Gastroesophageal sphincter (tissue), 4 donors: ENCODE measurements at regions not wholly inside any gene's neighbourhood (a gene's known extent, or its start where the extent isn't known, plus 50 kb on each side); places are given as distances from the start of the nearest gene placed in this dataset.

Experiments used
- ATAC-seq: fragments of 150-250 bp; one replicate; pipeline ENCODE4 v1.9.1; 2016; ENCODE audit warnings: mild to moderate bottlenecking, moderate library complexity
- H3K27ac ChIP-seq, 4 donors: fragments of 200-600 bp; sonication (generic) in 3 of 4; 1 replicate in 3 of 4; 2 replicates in 1 of 4; pipeline ENCODE4 v1.5.1; 2016 to 2019
- H3K27me3 ChIP-seq: fragments of 200-600 bp; sonication (generic); one replicate; pipeline ENCODE4 v1.5.1; 2019
- H3K36me3 ChIP-seq, 2 donors: fragments of 200-600 bp; sonication (generic); one replicate each; pipeline ENCODE4 v1.5.1; 2019; ENCODE audit warnings: control low read depth in 1 of 2
- H3K4me1 ChIP-seq, 3 donors: fragments of 200-600 bp; sonication (generic); 1 replicate in 2 of 3; 2 replicates in 1 of 3; pipeline ENCODE4 v1.5.1; 2016 to 2019; ENCODE audit warnings: control low read depth in 2 of 3
- H3K4me3 ChIP-seq, 2 donors: fragments of 200-600 bp; sonication (generic); one replicate each; pipeline ENCODE4 v1.5.1; 2019; ENCODE audit warnings: mild to moderate bottlenecking in 1 of 2, moderate library complexity in 1 of 2
- H3K9me3 ChIP-seq, 3 donors: fragments of 200-600 bp; sonication (generic); one replicate each; pipeline ENCODE4 v1.5.1; 2017 to 2019; ENCODE audit warnings: control low read depth in 2 of 3
- CTCF ChIP-seq, 4 experiments: fragments of 200-600 bp in 2 of 4; fragments of 450-650 bp in 2 of 4; sonication (generic) in 1 of 4; IDR thresholded peaks; one replicate each; pipeline ENCODE4 v1.5.1; 2017 to 2019; ENCODE audit warnings: antibody characterized with exemption in 4 of 4, mild to moderate bottlenecking in 2 of 4, moderate library complexity in 2 of 4
- EP300 ChIP-seq: sonication (generic); formaldehyde crosslinking; IDR thresholded peaks from one replicate; pipeline ENCODE4 v1.6.1; 2017; ENCODE audit warnings: antibody characterized with exemption, mild to moderate bottlenecking
- POLR2A ChIP-seq, 2 donors: fragments of 450-650 bp; IDR thresholded peaks; one replicate each; pipeline ENCODE4 v1.6.1; 2017; ENCODE audit warnings: antibody characterized with exemption in 2 of 2, mild to moderate bottlenecking in 2 of 2, moderate library complexity in 1 of 2
- POLR2AphosphoS5 ChIP-seq: sonication (generic); formaldehyde crosslinking; IDR thresholded peaks from one replicate; pipeline ENCODE4 v1.6.1; 2017; ENCODE audit warnings: antibody characterized with exemption
- WGBS, 2 donors: methylation state at CpG; one replicate each; pipeline ENCODE4 v1.1.5; 2018; ENCODE audit warnings: low coverage in 1 of 2; 5-methylcytosine and 5-hydroxymethylcytosine counted together

DNA sequence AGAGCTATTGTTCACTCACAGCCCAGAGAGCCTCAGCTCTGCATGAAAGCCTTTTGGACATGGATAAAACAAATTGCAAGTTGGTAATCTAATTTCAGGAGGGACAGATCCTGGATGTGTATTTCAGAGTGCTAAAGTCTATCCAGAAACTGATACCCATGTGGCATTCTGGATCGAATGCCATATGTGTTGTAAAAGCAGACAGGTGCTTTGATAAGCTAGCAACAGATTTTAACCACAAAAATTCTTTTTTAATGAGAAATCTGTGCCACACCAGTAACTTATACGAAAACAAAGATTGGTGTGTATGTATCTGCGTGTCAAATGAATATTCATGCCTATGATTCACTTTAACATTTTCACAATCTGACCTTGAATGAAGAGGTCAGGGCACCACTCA, 936.6 kb upstream of the MAP3K7 start:
- H3K27ac ChIP-seq, result no peak overlapping the region
- 73 to 79% methylated on average over 2 to 3 of the region's 3 CpGs for WGBS, 2 donors
- no peaks in the 10 kb centered on the region for H3K4me1 ChIP-seq
- no peaks in the 10 kb centered on the region for H3K9me3 ChIP-seq
- no peaks in the 10 kb centered on the region for H3K36me3 ChIP-seq
- ATAC-seq, result no peak
- TF ChIP-seq CTCF (IDR thresholded peaks at IDR 0.05), result no peak
- no peak for TF ChIP-seq POLR2AphosphoS5
- TF ChIP-seq EP300, result no peak
- no peak for TF ChIP-seq POLR2A (IDR thresholded peaks at IDR 0.05)
- H3K4me3 ChIP-seq, result no peak overlapping the region
- H3K27me3 ChIP-seq, result no peaks in the 10 kb centered on the region

DNA sequence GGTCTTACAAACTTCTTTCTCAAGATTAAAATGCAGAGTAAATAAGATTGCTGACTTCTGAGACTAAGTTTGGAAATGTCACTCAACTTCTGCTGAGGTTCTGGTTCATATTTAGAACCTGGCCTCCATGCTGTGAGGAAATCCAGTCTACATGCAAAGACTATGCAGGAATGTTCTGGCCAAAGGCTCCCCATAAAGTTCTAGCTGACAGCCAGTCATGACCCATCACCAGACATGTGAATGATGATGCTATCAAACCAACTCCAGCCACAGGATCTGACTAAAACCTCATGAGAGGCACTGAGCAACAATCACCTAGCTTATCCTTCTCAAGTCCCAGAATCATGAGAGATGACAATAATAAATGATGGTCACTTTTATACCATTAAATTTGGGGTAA, 935.1 kb upstream of the MAP3K7 start:
- Histone ChIP-seq H3K9me3 (no peaks in the 10 kb centered on the region), H3K27me3 (no peaks in the 10 kb centered on the region), H3K36me3 (no peaks in the 10 kb centered on the region), H3K4me3 (no peak overlapping the region), H3K27ac (no peak overlapping the region), H3K4me1 (no peaks in the 10 kb centered on the region)
- ATAC-seq, result no peak
- TF ChIP-seq CTCF (IDR thresholded peaks at IDR 0.05), result no peak
- no peak for TF ChIP-seq POLR2A (IDR thresholded peaks at IDR 0.05)
- TF ChIP-seq EP300, result no peak
- no peak for TF ChIP-seq POLR2AphosphoS5

DNA sequence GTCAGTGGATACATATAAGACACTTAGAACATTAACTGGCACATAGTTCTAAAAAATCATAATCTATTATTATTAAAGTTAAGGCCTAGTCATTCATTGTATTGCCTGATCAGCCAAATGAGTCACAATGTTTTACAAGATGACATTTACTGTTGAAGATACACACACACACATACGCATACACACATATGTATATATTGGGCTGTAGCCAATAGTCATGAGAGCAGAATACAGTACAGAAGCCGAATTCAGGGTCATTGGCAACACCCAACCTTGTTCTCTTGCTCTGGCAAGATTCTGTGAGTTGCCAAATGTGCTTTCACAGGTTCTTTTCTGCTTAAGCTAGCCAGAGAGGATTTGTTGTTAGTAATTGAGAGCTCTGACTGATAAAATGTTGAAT, 922.8 kb upstream of the MAP3K7 start:
- Histone ChIP-seq H3K36me3 (no peaks in the 10 kb centered on the region), H3K4me1 (no peaks in the 10 kb centered on the region), H3K27ac (no peak overlapping the region), H3K4me3 (no peak overlapping the region), H3K27me3 (no peaks in the 10 kb centered on the region), H3K9me3 (no peaks in the 10 kb centered on the region)
- no peak for TF ChIP-seq POLR2A (IDR thresholded peaks at IDR 0.05)
- no peak for TF ChIP-seq CTCF (IDR thresholded peaks at IDR 0.05)
- no peak for TF ChIP-seq POLR2AphosphoS5
- no peak for TF ChIP-seq EP300
- no peak for ATAC-seq
- WGBS, 2 donors, result 55% methylated on average over 2 of the region's 2 CpGs

DNA sequence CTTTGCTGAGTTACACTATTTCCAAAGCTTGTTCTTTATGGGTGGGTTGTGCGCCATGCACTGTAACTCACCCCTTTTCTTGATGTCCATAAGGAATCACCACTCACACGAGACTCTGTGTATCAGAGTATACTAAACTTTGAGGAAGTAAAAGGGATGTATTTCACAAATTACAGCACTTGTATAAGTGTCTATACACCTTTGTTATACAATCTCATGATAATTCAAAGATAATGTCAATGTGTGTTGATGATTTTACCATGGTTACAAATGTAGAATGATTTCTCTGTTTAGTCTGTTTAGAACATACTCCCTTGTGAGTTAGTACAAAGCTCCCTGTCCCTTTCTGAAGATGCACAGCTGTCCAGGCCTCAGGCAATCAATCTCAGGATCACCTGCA, 922.2 kb upstream of the MAP3K7 start:
- WGBS, 2 donors, result 91 to 93% methylated on average over 2 of the region's 2 CpGs
- Histone ChIP-seq H3K36me3 (no peaks in the 10 kb centered on the region), H3K4me3 (no peak overlapping the region), H3K9me3 (no peaks in the 10 kb centered on the region), H3K27ac (no peak overlapping the region), H3K4me1 (no peaks in the 10 kb centered on the region), H3K27me3 (no peaks in the 10 kb centered on the region)
- no peak for ATAC-seq
- no peak for TF ChIP-seq EP300
- TF ChIP-seq CTCF (IDR thresholded peaks at IDR 0.05), result no peak
- TF ChIP-seq POLR2AphosphoS5, result no peak
- no peak for TF ChIP-seq POLR2A (IDR thresholded peaks at IDR 0.05)

DNA sequence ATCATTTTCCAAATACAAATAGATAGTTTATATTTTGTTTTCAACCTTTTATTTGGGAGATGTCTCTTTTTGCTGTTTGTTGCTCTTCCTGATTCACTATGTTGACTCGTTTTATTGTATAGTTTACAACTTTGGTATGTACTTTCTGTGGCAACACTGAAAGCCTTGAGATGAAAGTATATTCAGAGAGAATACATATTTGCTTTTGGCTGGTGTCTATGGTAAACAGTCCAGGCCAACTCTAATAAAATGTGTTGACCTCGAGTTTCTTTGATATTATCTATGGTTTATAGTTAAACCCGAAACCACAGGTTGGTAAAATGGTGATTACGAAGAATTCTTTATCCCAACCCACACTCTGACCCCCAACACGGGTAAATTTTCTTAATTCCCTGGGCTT, 919.6 kb upstream of the MAP3K7 start:
- no peak overlapping the region for H3K4me3 ChIP-seq
- ATAC-seq, result no peak
- TF ChIP-seq POLR2A (IDR thresholded peaks at IDR 0.05), result no peak
- no peak for TF ChIP-seq CTCF (IDR thresholded peaks at IDR 0.05)
- TF ChIP-seq EP300, result no peak
- TF ChIP-seq POLR2AphosphoS5, result no peak
- no peaks in the 10 kb centered on the region for H3K4me1 ChIP-seq
- H3K36me3 ChIP-seq, result no peaks in the 10 kb centered on the region
- H3K27me3 ChIP-seq, result no peaks in the 10 kb centered on the region
- no peak overlapping the region for H3K27ac ChIP-seq
- no peaks in the 10 kb centered on the region for H3K9me3 ChIP-seq
- WGBS, 2 donors, result 84 to 87% methylated on average over 5 of the region's 5 CpGs
